Fibroblast of skin of right quadriceps (primary cell): ENCODE measurements at regions not wholly inside any gene's neighbourhood (a gene's known extent, or its start where the extent isn't known, plus 50 kb on each side); places are given as distances from the start of the nearest gene placed in this dataset.

Experiments used
- DNase-seq: peaks from one replicate; pipeline ENCODE4 v3.0.0-alpha.2; 2013

- peak; percentile 63 for DNase-seq
These were observed 118.5 kb upstream of the GUCY1A1 start for GRCh38 chr4:155548173-155548572.

- DNase-seq = peak; percentile 18
These were observed 120.2 kb upstream of the GUCY1A1 start for GRCh38 chr4:155546451-155546850.

- peak; percentile 32 for DNase-seq
These were observed 121.2 kb upstream of the GUCY1A1 start for GRCh38 chr4:155545456-155545855.

- no peak for DNase-seq
These were observed 122.1 kb upstream of the GUCY1A1 start for GRCh38 chr4:155544547-155544946.

- peak; percentile 76 for DNase-seq
These were observed 123.4 kb upstream of the GUCY1A1 start for GRCh38 chr4:155543126-155543765.

GRCh38 chr4:155542415-155542814, 124.2 kb upstream of the GUCY1A1 start:
- no peak for DNase-seq

- peak; percentile 49 for DNase-seq
These were observed 124.9 kb upstream of the GUCY1A1 start for GRCh38 chr4:155541716-155542115.

GRCh38 chr4:155540698-155541097, 126.0 kb upstream of the GUCY1A1 start:
- DNase-seq = no peak

GRCh38 chr4:155539746-155540145, 126.9 kb upstream of the GUCY1A1 start:
- no peak for DNase-seq

- no peak for DNase-seq
These were observed 130.7 kb upstream of the GUCY1A1 start for GRCh38 chr4:155535802-155536454.

GRCh38 chr4:155532373-155533085, 134.1 kb upstream of the GUCY1A1 start:
- no peak for DNase-seq

GRCh38 chr4:155530857-155531256, 135.8 kb upstream of the GUCY1A1 start:
- DNase-seq = no peak

GRCh38 chr4:155530290-155530689, 136.4 kb upstream of the GUCY1A1 start:
- DNase-seq = no peak

GRCh38 chr4:155529716-155530115, 136.9 kb upstream of the GUCY1A1 start:
- DNase-seq = no peak

- DNase-seq = peak; percentile 13
These were observed 137.4 kb upstream of the GUCY1A1 start for GRCh38 chr4:155529272-155529671.

GRCh38 chr4:155526452-155527169, 140.0 kb upstream of the GUCY1A1 start:
- peak; percentile 39 for DNase-seq

- DNase-seq = no peak
These were observed 141.7 kb upstream of the GUCY1A1 start for GRCh38 chr4:155524926-155525455.

- no peak for DNase-seq
These were observed 143.3 kb upstream of the GUCY1A1 start for GRCh38 chr4:155523358-155523757.

- peak; percentile 9 for DNase-seq
These were observed 144.4 kb upstream of the GUCY1A1 start for GRCh38 chr4:155522201-155522600.

GRCh38 chr4:155521382-155521781, 144.6 kb upstream of the MAP9 start:
- no peak for DNase-seq

GRCh38 chr4:155515444-155516075, 138.8 kb upstream of the MAP9 start:
- DNase-seq = no peak

- DNase-seq = no peak
These were observed 137.9 kb upstream of the MAP9 start for GRCh38 chr4:155514628-155515027.

- no peak for DNase-seq
These were observed 136.1 kb upstream of the MAP9 start for GRCh38 chr4:155512817-155513216.
